NCI-H82 (cell line): ENCODE measurements at regions not wholly inside any gene's neighbourhood (a gene's known extent, or its start where the extent isn't known, plus 50 kb on each side); places are given as distances from the start of the nearest gene placed in this dataset.

Experiments
- DNase-seq: peaks from one replicate; lab custom pipeline; 2025; lab: John Stamatoyannopoulos, UW

GRCh38 chr5:133769842-133770241, 157.5 kb upstream of the FSTL4 start:
- no peak for DNase-seq

- DNase-seq = no peak
Observed at GRCh38 chr5:133763744-133764143, 151.4 kb upstream of the FSTL4 start.

- DNase-seq = no peak
Observed at GRCh38 chr5:133761632-133762031, 149.3 kb upstream of the FSTL4 start.

GRCh38 chr5:133760532-133760931, 148.2 kb upstream of the FSTL4 start:
- no peak for DNase-seq

GRCh38 chr5:133758641-133759040, 146.3 kb upstream of the FSTL4 start:
- DNase-seq = no peak

- DNase-seq = no peak
Observed at GRCh38 chr5:133757396-133757945, 145.1 kb upstream of the FSTL4 start.

GRCh38 chr5:133756756-133757155, 144.4 kb upstream of the FSTL4 start:
- DNase-seq = no peak

GRCh38 chr5:133756036-133756435, 143.7 kb upstream of the FSTL4 start:
- no peak for DNase-seq

- peak; percentile 62 for DNase-seq
Observed at GRCh38 chr5:133754575-133755169, 142.3 kb upstream of the FSTL4 start.

GRCh38 chr5:133753856-133754255, 141.5 kb upstream of the FSTL4 start:
- no peak for DNase-seq

GRCh38 chr5:133751846-133752245, 139.5 kb upstream of the FSTL4 start:
- no peak for DNase-seq

- DNase-seq = peak; percentile 56
Observed at GRCh38 chr5:133751421-133751820, 139.1 kb upstream of the FSTL4 start.

- DNase-seq = no peak
Observed at GRCh38 chr5:133750856-133751255, 138.5 kb upstream of the FSTL4 start.

GRCh38 chr5:133750356-133750755, 138.0 kb upstream of the FSTL4 start:
- DNase-seq = no peak

GRCh38 chr5:133749331-133749985, 137.1 kb upstream of the FSTL4 start:
- peak; percentile 68 for DNase-seq

GRCh38 chr5:133746834-133747233, 134.5 kb upstream of the FSTL4 start:
- DNase-seq = peak; percentile 40

- DNase-seq = no peak
Observed at GRCh38 chr5:133744960-133745308, 132.6 kb upstream of the FSTL4 start.

- DNase-seq = no peak
Observed at GRCh38 chr5:133744051-133744959, 132.0 kb upstream of the FSTL4 start.

- DNase-seq = no peak
Observed at GRCh38 chr5:133742431-133742988, 130.2 kb upstream of the FSTL4 start.

GRCh38 chr5:133741818-133742355, 129.5 kb upstream of the FSTL4 start:
- DNase-seq = no peak

GRCh38 chr5:133741396-133741795, 129.1 kb upstream of the FSTL4 start:
- no peak for DNase-seq

GRCh38 chr5:133739181-133739780, 126.9 kb upstream of the FSTL4 start:
- DNase-seq = no peak
